H1 (cell line): ENCODE measurements at regions not wholly inside any gene's neighbourhood (a gene's known extent, or its start where the extent isn't known, plus 50 kb on each side); places are given as distances from the start of the nearest gene placed in this dataset.

Experiments used
- GABPA ChIP-seq: IDR thresholded peaks from 2 replicates; pipeline ENCODE4 v1.6.1; 2011; ENCODE audit warnings: mild to moderate bottlenecking, low read length, moderate library complexity, borderline replicate concordance; ENCODE audit not compliant: insufficient read depth
- HDAC2 ChIP-seq, 2 experiments: fragments of 300-600 bp in 1 of 2; sonication (generic) in 1 of 2; IDR thresholded peaks; 2 replicates each; pipeline ENCODE4 v1.6.1; 2011 to 2012; ENCODE audit warnings: low read depth in 2 of 2, low read length in 2 of 2, mild to moderate bottlenecking in 2 of 2, moderate library complexity in 2 of 2, borderline replicate concordance in 1 of 2, inconsistent platforms in 1 of 2
- POLR2AphosphoS5 ChIP-seq: IDR thresholded peaks from 2 replicates; pipeline ENCODE4 v1.6.1; 2011; ENCODE audit warnings: low read depth, low read length
- RAD21 ChIP-seq, 2 experiments: IDR thresholded peaks in 1 of 2; conservative IDR thresholded peaks in 1 of 2; 2 replicates each; pipeline ENCODE4 v1.6.1; 2011; ENCODE audit warnings: low read depth in 2 of 2, low read length in 2 of 2, improper control_type of control experiment in 1 of 2, inconsistent platforms in 1 of 2, mild to moderate bottlenecking in 1 of 2, moderate library complexity in 1 of 2
- SIN3A ChIP-seq, 2 experiments: IDR thresholded peaks in 1 of 2; conservative IDR thresholded peaks in 1 of 2; 2 replicates each; pipeline ENCODE4 v1.6.1; 2011 to 2012; ENCODE audit warnings: low read length in 2 of 2, improper control_type of control experiment in 1 of 2, low read depth in 1 of 2, mild to moderate bottlenecking in 1 of 2
- SIX5 ChIP-seq: IDR thresholded peaks from 2 replicates; pipeline ENCODE4 v1.6.1; 2011; ENCODE audit warnings: mild to moderate bottlenecking, low read depth, low read length
- SP1 ChIP-seq: IDR thresholded peaks from 2 replicates; pipeline ENCODE4 v1.6.1; 2011; ENCODE audit warnings: low read depth, low read length
- TEAD4 ChIP-seq: IDR thresholded peaks from 2 replicates; pipeline ENCODE4 v1.6.1; 2012; ENCODE audit warnings: low read depth, low read length, inconsistent platforms, mixed read lengths

DNA sequence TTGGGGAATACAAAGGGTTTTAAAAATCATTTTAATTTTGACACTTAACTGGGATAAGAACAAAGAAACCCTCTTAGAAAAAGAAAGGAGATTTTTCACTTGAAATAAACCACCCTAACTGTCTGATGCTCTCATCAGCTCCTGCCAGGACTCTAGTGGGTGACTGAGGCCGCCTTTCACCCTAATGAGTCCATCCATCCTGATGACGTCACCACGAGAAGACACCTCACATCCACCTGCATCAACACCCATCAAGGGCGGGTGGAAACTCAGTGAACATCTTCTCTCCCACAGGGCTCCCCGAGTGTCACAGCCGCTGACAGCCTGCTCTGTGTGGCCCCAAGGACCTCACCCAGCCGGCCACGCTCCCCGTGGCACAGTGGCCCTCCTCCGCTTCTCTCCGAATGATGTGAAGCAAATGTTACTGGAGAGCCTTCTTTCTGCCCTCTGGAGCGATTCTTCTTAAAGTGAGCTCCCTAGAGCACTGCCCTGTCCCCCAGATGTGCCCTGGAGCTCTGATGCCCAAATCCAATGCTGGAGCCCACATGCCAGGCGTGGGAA, 584.3 kb upstream of the ADAMTS16 start:
- no peak for TF ChIP-seq SP1
- TF ChIP-seq HDAC2 (IDR thresholded peaks at IDR 0.05; ENCODE audit: borderline replicate concordance in 1 of 2, low read depth in 2 of 2, low read length in 2 of 2): no peak
- no peak for TF ChIP-seq RAD21 (IDR thresholded peaks at IDR 0.05 in 1 of 2, conservative IDR thresholded peaks at IDR 0.05 in 1 of 2; ENCODE audit: low read depth in 2 of 2, low read length in 2 of 2)
- TF ChIP-seq SIX5: no peak
- TF ChIP-seq TEAD4: no peak
- no peak for TF ChIP-seq GABPA
- TF ChIP-seq SIN3A (conservative IDR thresholded peaks at IDR 0.05 in 1 of 2, IDR thresholded peaks at IDR 0.05 in 1 of 2; ENCODE audit: low read depth in 1 of 2, low read length in 2 of 2): no peak
- no peak for TF ChIP-seq POLR2AphosphoS5
